CD14-positive monocyte (primary cell): ENCODE measurements at regions not wholly inside any gene's neighbourhood (a gene's known extent, or its start where the extent isn't known, plus 50 kb on each side); places are given as distances from the start of the nearest gene placed in this dataset.
A peak's percentile ranks its signal among the peaks of the same experiment; 100 is the strongest.

ENCODE experiments used
- DNase-seq, 3 donors: peaks; one replicate each; pipeline ENCODE4 v3.0.0-alpha.2; 2011 to 2022
- H2AFZ ChIP-seq: 2 replicates; pipeline ENCODE4 v1.6.0; 2012; ENCODE audit warnings: mild to moderate bottlenecking, low read depth, low read length, inconsistent platforms; ENCODE audit not compliant: insufficient read depth, poor library complexity, severe bottlenecking
- H3K27ac ChIP-seq, 2 donors: 1 replicate in 1 of 2; 2 replicates in 1 of 2; pipeline ENCODE4 v1.5.1; 2012 to 2013; ENCODE audit warnings: low read length in 2 of 2, control low read depth in 1 of 2, inconsistent platforms in 1 of 2, low read depth in 1 of 2, mild to moderate bottlenecking in 1 of 2
- H3K27me3 ChIP-seq, 2 donors: one replicate each; pipeline versions ENCODE4 v1.6.0 to v1.6.1; 2011 to 2013; ENCODE audit warnings: low read length in 2 of 2; ENCODE audit not compliant: control insufficient read depth in 2 of 2, insufficient read depth in 2 of 2
- H3K36me3 ChIP-seq, 2 donors: replicated peaks in 1 of 2; 1 replicate in 1 of 2; 2 replicates in 1 of 2; pipeline versions ENCODE4 v1.5.1 to v1.6.1; 2012 to 2013; ENCODE audit warnings: low read length in 2 of 2, control low read depth in 1 of 2, inconsistent platforms in 1 of 2, mild to moderate bottlenecking in 1 of 2; ENCODE audit not compliant: insufficient read depth in 2 of 2, control insufficient read depth in 1 of 2
- H3K4me1 ChIP-seq, 2 donors: 1 replicate in 1 of 2; 2 replicates in 1 of 2; pipeline versions ENCODE4 v1.5.1 to v1.6.1; 2012 to 2013; ENCODE audit warnings: low read length in 2 of 2, control low read depth in 1 of 2, inconsistent platforms in 1 of 2, mild to moderate bottlenecking in 1 of 2, moderate library complexity in 1 of 2; ENCODE audit not compliant: insufficient read depth in 2 of 2, control insufficient read depth in 1 of 2
- H3K4me2 ChIP-seq: replicated peaks from 2 replicates; pipeline ENCODE3; 2012; ENCODE audit warnings: low read length, moderate library complexity, mild to moderate bottlenecking; ENCODE audit not compliant: poor library complexity, severe bottlenecking; ENCODE audit errors: extremely low read depth
- H3K4me3 ChIP-seq, 3 experiments: fragments of 200-600 bp in 1 of 3; sonication (generic) in 1 of 3; replicated peaks in 1 of 3; 1 replicate in 2 of 3; 2 replicates in 1 of 3; pipeline ENCODE4 v1.5.1; 2011 to 2013; ENCODE audit warnings: low read length in 3 of 3, mild to moderate bottlenecking in 3 of 3, control low read depth in 2 of 3, low read depth in 2 of 3, inconsistent platforms in 1 of 3, moderate library complexity in 1 of 3
- H3K79me2 ChIP-seq: 2 replicates; pipeline ENCODE4 v1.6.0; 2012; ENCODE audit warnings: mild to moderate bottlenecking, control low read depth, inconsistent platforms, low read length, moderate library complexity; ENCODE audit not compliant: insufficient read depth
- H3K9ac ChIP-seq: 2 replicates; pipeline ENCODE4 v1.6.0; 2017; ENCODE audit warnings: low read length, mild to moderate bottlenecking; ENCODE audit not compliant: insufficient read depth, poor library complexity, severe bottlenecking
- H3K9me3 ChIP-seq, 2 donors: replicated peaks in 1 of 2; 1 replicate in 1 of 2; 2 replicates in 1 of 2; pipeline versions ENCODE4 v1.5.1 to v1.6.1; 2012 to 2013; ENCODE audit warnings: low read length in 2 of 2, control low read depth in 1 of 2; ENCODE audit not compliant: control insufficient read depth in 1 of 2, insufficient read depth in 1 of 2
- H4K20me1 ChIP-seq: 2 replicates; pipeline ENCODE4 v1.6.0; 2012; ENCODE audit warnings: mild to moderate bottlenecking, low read length, control low read depth, moderate library complexity; ENCODE audit not compliant: insufficient read depth
- H3K27ac Mint-ChIP-seq, 7 donors: one replicate each; pipeline ENCODE4 v1.8.0; 2020; ENCODE audit warnings: mild to moderate bottlenecking in 7 of 7, mixed read lengths in 7 of 7, moderate library complexity in 6 of 7, inconsistent platforms in 2 of 7
- H3K27me3 Mint-ChIP-seq, 3 donors: one replicate each; pipeline ENCODE4 v1.8.0; 2021 to 2022; ENCODE audit warnings: low read depth in 3 of 3, mild to moderate bottlenecking in 3 of 3, mixed read lengths in 3 of 3, moderate library complexity in 3 of 3, inconsistent platforms in 1 of 3
- H3K36me3 Mint-ChIP-seq, 2 donors: one replicate each; pipeline ENCODE4 v1.8.0; 2020; ENCODE audit warnings: mixed read lengths in 2 of 2, inconsistent platforms in 1 of 2, mild to moderate bottlenecking in 1 of 2
- H3K4me1 Mint-ChIP-seq: one replicate; pipeline ENCODE4 v1.8.0; 2020; ENCODE audit warnings: mild to moderate bottlenecking, mixed read lengths
- H3K4me3 Mint-ChIP-seq, 2 donors: one replicate each; pipeline ENCODE4 v1.8.0; 2020; ENCODE audit warnings: mild to moderate bottlenecking in 2 of 2, mixed read lengths in 2 of 2, moderate library complexity in 1 of 2
- H3K9me3 Mint-ChIP-seq, 7 donors: one replicate each; pipeline ENCODE4 v1.8.0; 2020 to 2022; ENCODE audit warnings: mixed read lengths in 7 of 7, mild to moderate bottlenecking in 6 of 7, moderate library complexity in 6 of 7, inconsistent platforms in 2 of 7
- CTCF ChIP-seq: fragments of 200-600 bp; IDR thresholded peaks from one replicate; pipeline ENCODE4 v1.8.0; 2022; ENCODE audit warnings: antibody characterized with exemption, mild to moderate bottlenecking
- WGBS: methylation state at CpG from one replicate; pipeline ENCODE4 v1.1.5; 2013; ENCODE audit warnings: missing lambda C conversion rate; ENCODE audit not compliant: insufficient coverage; 5-methylcytosine and 5-hydroxymethylcytosine counted together
- intact Hi-C, 2 donors: fragments of 100-400 bp; cut with micrococcal nuclease; formaldehyde crosslinking; loops; one replicate each; pipeline versions ENCODE4 v1.15.0 to v1.15.1; 2023

- H3K27me3 Mint-ChIP-seq: no peaks in the 10 kb centered on the region
- Histone ChIP-seq H3K27me3 (no peaks in the 10 kb centered on the region), H3K79me2 (no peaks in the 10 kb centered on the region), H2AFZ (peak overlapping the region; percentile 50), H3K9ac (no peak overlapping the region), H3K27ac (peak overlapping the region; percentile 12 to 72), H3K4me1 (peaks cover 30 to 59% of the 10 kb centered on the region in 2 donors), H3K9me3 (no peaks in the 10 kb centered on the region), H3K36me3 (no peaks in the 10 kb centered on the region), H4K20me1 (no peaks in the 10 kb centered on the region), H3K4me2 (peak overlapping the region; percentile 10), H3K4me3 (peak overlapping the region in 1 of 3 experiments; percentile 9)
- peak overlapping the region; percentile 70 to 87 (median 78) for H3K27ac Mint-ChIP-seq
- 50% methylated on average over 2 of the region's 3 CpGs for WGBS
- intact Hi-C loops: loop anchor here in 1 of 2 donors (5.0 kb wide), 1 partner anchor 47 kb away; no protein-coding TSS in a partner anchor
- peak in 1 of 3 donors; percentile 35 for DNase-seq
- H3K9me3 Mint-ChIP-seq: peaks cover 0 to 3% (median 2%) of the 10 kb centered on the region in 7 donors
- no peak for TF ChIP-seq CTCF
- no peak overlapping the region for H3K4me3 Mint-ChIP-seq
- peaks cover 0 to 7% of the 10 kb centered on the region in 2 donors for H3K36me3 Mint-ChIP-seq
- peaks cover 34% of the 10 kb centered on the region for H3K4me1 Mint-ChIP-seq
Observed at GRCh38 chr21:29245104-29245643, 53.5 kb upstream of the BACH1 start.

GRCh38 chr21:29245863-29246262 is 52.9 kb upstream of the BACH1 start:
- Histone ChIP-seq H3K27me3 (no peaks in the 10 kb centered on the region), H3K36me3 (no peaks in the 10 kb centered on the region), H3K79me2 (no peaks in the 10 kb centered on the region), H3K4me3 (no peak overlapping the region), H4K20me1 (no peaks in the 10 kb centered on the region), H3K9me3 (no peaks in the 10 kb centered on the region), H2AFZ (no peak overlapping the region), H3K27ac (peak overlapping the region in 1 of 2 donors; percentile 72), H3K4me1 (peaks cover 33 to 52% of the 10 kb centered on the region in 2 donors), H3K9ac (no peak overlapping the region), H3K4me2 (no peak overlapping the region)
- Mint-ChIP-seq H3K4me3 (no peak overlapping the region), H3K27me3 (no peaks in the 10 kb centered on the region), H3K9me3 (peaks cover 0 to 4% (median 3%) of the 10 kb centered on the region in 7 donors), H3K27ac (peak overlapping the region in 3 of 7 donors; percentile 70 to 84 (median 74)), H3K36me3 (peaks cover 0 to 7% of the 10 kb centered on the region in 2 donors), H3K4me1 (peaks cover 39% of the 10 kb centered on the region)
- TF ChIP-seq CTCF: no peak
- intact Hi-C loops: loop anchor here in 1 of 2 donors (5.0 kb wide), 1 partner anchor 46 kb away; no protein-coding TSS in a partner anchor
- no peak for DNase-seq
